Motor neuron (in vitro differentiated cells): ENCODE measurements at regions not wholly inside any gene's neighbourhood (a gene's known extent, or its start where the extent isn't known, plus 50 kb on each side); places are given as distances from the start of the nearest gene placed in this dataset.
A peak's percentile ranks its signal among the peaks of the same experiment; 100 is the strongest.
"Not testable (repeated sequence)": the region's sequence is repeated elsewhere in the genome, so short reads cannot be mapped to it uniquely, and the experiment has no call there.

Source experiments
- ATAC-seq, 8 experiments: fragments of 200-7000 bp; cut with Tn5 transposase; replicated peaks in 6 of 8; 2 replicates each; pipeline ENCODE4 v1.8.0; 2021; ENCODE audit warnings: mild to moderate bottlenecking in 8 of 8, moderate library complexity in 8 of 8
- H3K27ac ChIP-seq, 2 donors: fragments of 250-450 bp; sonication (Bioruptor Pico); 2 replicates each; pipeline ENCODE4 v1.9.0; 2021; ENCODE audit warnings: antibody characterized with exemption in 2 of 2, mild to moderate bottlenecking in 2 of 2, moderate library complexity in 1 of 2
- H3K4me1 ChIP-seq, 2 donors: fragments of 250-450 bp; sonication (Bioruptor Pico); replicated peaks in 1 of 2; 2 replicates each; pipeline ENCODE4 v1.6.1; 2021; ENCODE audit warnings: antibody characterized with exemption in 2 of 2, mild to moderate bottlenecking in 2 of 2, moderate library complexity in 1 of 2
- H3K4me3 ChIP-seq, 5 donors: fragments of 250-450 bp; sonication (Bioruptor Pico); 2 replicates each; pipeline ENCODE4 v1.9.0; 2021; ENCODE audit warnings: antibody characterized with exemption in 5 of 5, mild to moderate bottlenecking in 5 of 5, moderate library complexity in 4 of 5
- WGBS, 10 experiments: fragments of 450-650 bp; shearing (Covaris generic); methylation state at CpG; one replicate each; pipeline ENCODE4 v1.0.0; 2022; 5-methylcytosine and 5-hydroxymethylcytosine counted together
- in situ Hi-C, 9 experiments: fragments of 400-800 bp; cut with MboI; loops; one replicate each; pipeline ENCODE4 v1.15.0; 2021; ENCODE audit warnings: low sequenced_read_pairs in 9 of 9, low pct_unique_long_range_greater_than_20kb in 2 of 9; ENCODE audit not compliant: unreplicated experiment in 9 of 9

GRCh38 chr3:115301364-115301860, 154.3 kb upstream of the ZBTB20 start:
- ATAC-seq, result no peak
- in situ Hi-C loops, result no loop called here
- Histone ChIP-seq H3K27ac (no peak overlapping the region), H3K4me3 (no peak overlapping the region), H3K4me1 (no peaks in the 10 kb centered on the region)
- 49 to 100% (median 81%) methylated on average over 1 to 4 of the region's 4 CpGs for WGBS, 10 experiments

- in situ Hi-C loops, ATAC-seq, H3K27ac ChIP-seq, H3K4me1 ChIP-seq: not testable (repeated sequence)
- WGBS, 10 experiments, result 80% methylated on average over 4 of the region's 20 CpGs; no CpG with 5 or more reads in 9 of the 10 experiments
- H3K4me3 ChIP-seq, result peak overlapping the region in 2 of 5 donors; percentile 16 to 29
Measured at GRCh38 chr3:115317953-115318352, 170.9 kb upstream of the ZBTB20 start.

- Histone ChIP-seq H3K4me3 (no peak overlapping the region), H3K4me1 (peaks cover 0 to 8% of the 10 kb centered on the region in 2 donors), H3K27ac (no peak overlapping the region)
- WGBS, 10 experiments, result 0 to 80% (median 17%) methylated on average over 1 to 3 of the region's 3 CpGs; no CpG with 5 or more reads in 3 of the 10 experiments
- peak in 7 of 8 experiments; percentile 53 to 94 (median 79) for ATAC-seq
- in situ Hi-C loops, result no loop called here
Measured at GRCh38 chr3:115321400-115321805, 174.3 kb upstream of the ZBTB20 start.

- no peak overlapping the region for H3K27ac ChIP-seq
- H3K4me3 ChIP-seq, result no peak overlapping the region
- WGBS, 10 experiments, result 17 to 100% (median 80%) methylated on average over 1 to 3 of the region's 3 CpGs; no CpG with 5 or more reads in 1 of the 10 experiments
- no peak for ATAC-seq
- H3K4me1 ChIP-seq, result peaks cover 0 to 8% of the 10 kb centered on the region in 2 donors
- in situ Hi-C loops, result no loop called here
Measured at GRCh38 chr3:115322901-115323300, 175.8 kb upstream of the ZBTB20 start.

GRCh38 chr3:115323380-115323779, 176.3 kb upstream of the ZBTB20 start:
- peaks cover 0 to 11% of the 10 kb centered on the region in 2 donors for H3K4me1 ChIP-seq
- in situ Hi-C loops, result no loop called here
- no peak overlapping the region for H3K27ac ChIP-seq
- ATAC-seq, result no peak
- WGBS, 10 experiments, result 17 to 95% (median 80%) methylated on average over 2 of the region's 2 CpGs; no CpG with 5 or more reads in 1 of the 10 experiments
- H3K4me3 ChIP-seq, result no peak overlapping the region

GRCh38 chr3:115324056-115324455, 177.0 kb upstream of the ZBTB20 start:
- H3K4me1 ChIP-seq, result peaks cover 0 to 11% of the 10 kb centered on the region in 2 donors
- H3K27ac ChIP-seq, result no peak overlapping the region
- H3K4me3 ChIP-seq, result no peak overlapping the region
- 0 to 56% (median 0%) methylated on average over 1 of the region's 1 CpG; no CpG with 5 or more reads in 2 of the 10 experiments for WGBS, 10 experiments
- no peak for ATAC-seq
- in situ Hi-C loops, result no loop called here

GRCh38 chr3:115325539-115325938, 178.5 kb upstream of the ZBTB20 start:
- no peak overlapping the region for H3K4me3 ChIP-seq
- 0 to 43% (median 21%) methylated on average over 1 to 2 of the region's 2 CpGs; no CpG with 5 or more reads in 3 of the 10 experiments for WGBS, 10 experiments
- in situ Hi-C loops, result no loop called here
- ATAC-seq, result peak in 1 of 8 experiments; percentile 50
- H3K27ac ChIP-seq, result no peak overlapping the region
- peaks cover 0 to 22% of the 10 kb centered on the region in 2 donors for H3K4me1 ChIP-seq

- peak in 6 of 8 experiments; percentile 29 to 100 (median 100) for ATAC-seq
- no peak overlapping the region for H3K4me3 ChIP-seq
- peaks cover 0 to 22% of the 10 kb centered on the region in 2 donors for H3K4me1 ChIP-seq
- in situ Hi-C loops, result no loop called here
- no peak overlapping the region for H3K27ac ChIP-seq
Measured at GRCh38 chr3:115330430-115330829, 183.3 kb upstream of the ZBTB20 start.

- Histone ChIP-seq H3K4me3 (no peak overlapping the region), H3K4me1 (peaks cover 0 to 21% of the 10 kb centered on the region in 2 donors), H3K27ac (no peak overlapping the region)
- in situ Hi-C loops, result no loop called here
- 9 to 100% (median 84%) methylated on average over 1 to 2 of the region's 2 CpGs for WGBS, 10 experiments
- ATAC-seq, result peak in 2 of 8 experiments; percentile 66 to 71
Measured at GRCh38 chr3:115332998-115333397, 185.9 kb upstream of the ZBTB20 start.

- Histone ChIP-seq H3K4me3 (no peak overlapping the region), H3K4me1 (peaks cover 3% of the 10 kb centered on the region in 2 donors), H3K27ac (no peak overlapping the region)
- no peak for ATAC-seq
- WGBS, 10 experiments, result 54 to 100% (median 86%) methylated on average over 1 to 4 of the region's 4 CpGs
- in situ Hi-C loops, result no loop called here
Measured at GRCh38 chr3:115336836-115337235, 189.7 kb upstream of the ZBTB20 start.

GRCh38 chr3:115340586-115340985, 193.5 kb upstream of the ZBTB20 start:
- ATAC-seq, result peak in 1 of 8 experiments; percentile 50
- WGBS, 10 experiments, result 5 to 100% (median 88%) methylated on average over 1 to 4 of the region's 4 CpGs

GRCh38 chr3:115341208-115341607, 194.1 kb upstream of the ZBTB20 start:
- Histone ChIP-seq H3K4me1 (peaks cover 3% of the 10 kb centered on the region in 2 donors), H3K4me3 (no peak overlapping the region), H3K27ac (no peak overlapping the region)
- WGBS, 10 experiments, result 0 to 91% (median 39%) methylated on average over 1 of the region's 1 CpG; no CpG with 5 or more reads in 4 of the 10 experiments
- in situ Hi-C loops, result no loop called here
- ATAC-seq, result peak; percentile 34 to 99 (median 98)

More at GRCh38 chr3:115340586-115340985, 193.5 kb upstream of the ZBTB20 start:
- no peak overlapping the region for H3K27ac ChIP-seq
- in situ Hi-C loops, result no loop called here
- H3K4me1 ChIP-seq, result peaks cover 3% of the 10 kb centered on the region in 2 donors
- no peak overlapping the region for H3K4me3 ChIP-seq

GRCh38 chr3:115347737-115348136, 200.6 kb upstream of the ZBTB20 start:
- Histone ChIP-seq H3K4me3 (no peak overlapping the region), H3K4me1 (peaks cover 0 to 3% of the 10 kb centered on the region in 2 donors), H3K27ac (no peak overlapping the region)
- WGBS, 10 experiments, result 40 to 100% (median 64%) methylated on average over 1 to 2 of the region's 2 CpGs; no CpG with 5 or more reads in 1 of the 10 experiments
- in situ Hi-C loops, result no loop called here
- ATAC-seq, result no peak

- in situ Hi-C loops, result no loop called here
- no peak for ATAC-seq
- H3K4me3 ChIP-seq, result no peak overlapping the region
- no peak overlapping the region for H3K27ac ChIP-seq
- WGBS, 10 experiments, result 45 to 100% (median 94%) methylated on average over 2 to 3 of the region's 3 CpGs; no CpG with 5 or more reads in 2 of the 10 experiments
- peaks cover 0 to 3% of the 10 kb centered on the region in 2 donors for H3K4me1 ChIP-seq
Measured at GRCh38 chr3:115348412-115348811, 201.3 kb upstream of the ZBTB20 start.
